ENCODE measurements at regions not wholly inside any gene's neighbourhood (a gene's known extent, or its start where the extent isn't known, plus 50 kb on each side); places are given as distances from the start of the nearest gene placed in this dataset.

DNA sequence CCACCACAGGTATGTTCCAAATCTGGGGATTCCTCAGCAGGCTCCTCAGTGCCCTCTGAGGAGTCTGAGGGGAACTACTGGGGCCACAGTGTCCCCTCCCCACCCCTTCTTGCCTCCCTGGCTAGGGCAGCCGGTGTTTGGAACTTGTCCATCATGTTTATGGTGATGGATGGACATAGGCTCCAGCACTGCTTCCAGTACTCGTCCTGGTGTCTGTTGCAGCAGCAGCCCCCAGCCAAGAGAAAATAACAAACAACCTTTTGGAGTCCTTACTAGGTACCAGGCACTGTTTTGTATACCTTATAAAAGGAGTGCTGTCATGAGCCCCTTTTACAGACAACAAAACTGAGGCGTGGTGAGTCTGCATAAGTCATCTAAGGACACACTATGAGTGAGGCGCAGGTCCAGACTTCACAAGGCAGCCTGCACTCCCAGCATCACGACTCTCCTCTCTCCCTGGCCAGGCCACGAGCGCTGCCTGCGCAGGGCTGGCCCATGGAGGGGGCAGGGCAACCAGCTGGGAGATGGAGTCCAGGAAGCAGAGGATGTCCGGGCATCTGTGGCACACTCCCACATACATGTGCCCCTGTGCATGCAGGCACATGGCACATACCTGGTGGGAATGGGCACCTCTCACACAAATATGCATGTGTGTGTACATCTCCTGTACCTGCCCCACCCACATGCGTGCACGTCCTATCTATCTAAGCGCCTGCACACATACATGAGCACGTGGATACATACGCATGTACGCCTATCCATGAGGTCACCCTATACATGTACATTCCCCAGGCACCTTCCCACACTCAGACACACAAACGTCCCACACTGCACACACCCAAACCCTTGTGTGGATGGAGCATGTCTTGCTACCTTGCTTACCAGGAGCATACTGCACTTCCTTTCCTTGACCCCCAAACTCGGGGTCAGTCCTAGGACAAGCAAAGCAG lies 152.7 kb downstream of the VEGFA start:
- TF ChIP-seq POLR2AphosphoS5 (IDR thresholded peaks at IDR 0.05; ENCODE audit: low read depth, low read length): no peak
- TF ChIP-seq, protein P1, sequence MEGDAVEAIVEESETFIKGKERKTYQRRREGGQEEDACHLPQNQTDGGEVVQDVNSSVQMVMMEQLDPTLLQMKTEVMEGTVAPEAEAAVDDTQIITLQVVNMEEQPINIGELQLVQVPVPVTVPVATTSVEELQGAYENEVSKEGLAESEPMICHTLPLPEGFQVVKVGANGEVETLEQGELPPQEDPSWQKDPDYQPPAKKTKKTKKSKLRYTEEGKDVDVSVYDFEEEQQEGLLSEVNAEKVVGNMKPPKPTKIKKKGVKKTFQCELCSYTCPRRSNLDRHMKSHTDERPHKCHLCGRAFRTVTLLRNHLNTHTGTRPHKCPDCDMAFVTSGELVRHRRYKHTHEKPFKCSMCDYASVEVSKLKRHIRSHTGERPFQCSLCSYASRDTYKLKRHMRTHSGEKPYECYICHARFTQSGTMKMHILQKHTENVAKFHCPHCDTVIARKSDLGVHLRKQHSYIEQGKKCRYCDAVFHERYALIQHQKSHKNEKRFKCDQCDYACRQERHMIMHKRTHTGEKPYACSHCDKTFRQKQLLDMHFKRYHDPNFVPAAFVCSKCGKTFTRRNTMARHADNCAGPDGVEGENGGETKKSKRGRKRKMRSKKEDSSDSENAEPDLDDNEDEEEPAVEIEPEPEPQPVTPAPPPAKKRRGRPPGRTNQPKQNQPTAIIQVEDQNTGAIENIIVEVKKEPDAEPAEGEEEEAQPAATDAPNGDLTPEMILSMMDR (IDR thresholded peaks at IDR 0.05): no peak

Data from Panc1 (cell line).